ENCODE measurements at regions not wholly inside any gene's neighbourhood (a gene's known extent, or its start where the extent isn't known, plus 50 kb on each side); places are given as distances from the start of the nearest gene placed in this dataset.

GRCh38 chr7:17178545-17178944 is 119.9 kb upstream of the AHR start:
- Histone ChIP-seq H3K9ac (ENCODE audit: control insufficient read depth, extremely low read depth, insufficient read depth, low read length) (no peak overlapping the region), H3K4me1 (ENCODE audit: control insufficient read depth, extremely low read depth, insufficient read depth, low read length) (no peaks in the 10 kb centered on the region), H3K79me2 (ENCODE audit: control insufficient read depth, insufficient read depth, low read length) (no peaks in the 10 kb centered on the region), H3K27me3 (ENCODE audit: control insufficient read depth, extremely low read depth, insufficient read depth, low read length) (no peaks in the 10 kb centered on the region), H2AFZ (ENCODE audit: control insufficient read depth, low read length) (no peak overlapping the region), H3K27ac (ENCODE audit: control insufficient read depth, insufficient read depth, low read length) (no peak overlapping the region), H4K20me1 (ENCODE audit: control insufficient read depth, extremely low read depth, insufficient read depth, low read length) (no peaks in the 10 kb centered on the region), H3K4me3 (ENCODE audit: control insufficient read depth in 2 of 3, extremely low read depth in 1 of 3, insufficient read depth in 2 of 3, low read depth in 1 of 3, low read length in 3 of 3) (no peak overlapping the region), H3K36me3 (ENCODE audit: control insufficient read depth in 2 of 2, extremely low read depth in 1 of 2, insufficient read depth in 2 of 2, low read length in 2 of 2) (no peaks in the 10 kb centered on the region), H3K9me1 (ENCODE audit: control insufficient read depth, extremely low read depth, insufficient read depth, low read length) (no peaks in the 10 kb centered on the region), H3K4me2 (ENCODE audit: control insufficient read depth, extremely low read depth, insufficient read depth, low read depth, low read length) (no peak overlapping the region), H3K9me3 (ENCODE audit: control insufficient read depth, low read depth, low read length) (no peaks in the 10 kb centered on the region)
- dilution Hi-C loops (cut with MboI; ENCODE audit: extremely low pct_ligation_motif_present, low sequenced_read_pairs) = no loop called here
- TF ChIP-seq EZH2 (IDR thresholded peaks at IDR 0.05; ENCODE audit: low read length) = no peak
- TF ChIP-seq CTCF (optimal IDR thresholded peaks at IDR 0.05 in 1 of 3, IDR thresholded peaks at IDR 0.05 in 1 of 3, conservative IDR thresholded peaks at IDR 0.05 in 1 of 3; ENCODE audit: extremely low read depth in 1 of 3, insufficient read depth in 2 of 3, low read length in 3 of 3) = no peak
- DNase-seq (ENCODE audit: low read depth, low spot score) (no peak), FAIRE-seq (no peak)

GRCh38 chr7:17181482-17181881 is 117.0 kb upstream of the AHR start:
- no peak for TF ChIP-seq EZH2 (IDR thresholded peaks at IDR 0.05; ENCODE audit: low read length)
- TF ChIP-seq CTCF (optimal IDR thresholded peaks at IDR 0.05 in 1 of 3, IDR thresholded peaks at IDR 0.05 in 1 of 3, conservative IDR thresholded peaks at IDR 0.05 in 1 of 3; ENCODE audit: extremely low read depth in 1 of 3, insufficient read depth in 2 of 3, low read length in 3 of 3) = peak in 1 of 3 experiments; percentile 28

More at GRCh38 chr7:17181482-17181881, 117.0 kb upstream of the AHR start:
- no peaks in the 10 kb centered on the region for H3K9me3 ChIP-seq (ENCODE audit: control insufficient read depth, low read depth, low read length)
- no peak overlapping the region for H3K4me3 ChIP-seq (ENCODE audit: control insufficient read depth in 2 of 3, extremely low read depth in 1 of 3, insufficient read depth in 2 of 3, low read depth in 1 of 3, low read length in 3 of 3)
- H4K20me1 ChIP-seq (ENCODE audit: control insufficient read depth, extremely low read depth, insufficient read depth, low read length) = no peaks in the 10 kb centered on the region
- FAIRE-seq = no peak
- H3K27ac ChIP-seq (ENCODE audit: control insufficient read depth, insufficient read depth, low read length) = no peak overlapping the region
- DNase-seq (ENCODE audit: low read depth, low spot score) = no peak
- no peaks in the 10 kb centered on the region for H3K79me2 ChIP-seq (ENCODE audit: control insufficient read depth, insufficient read depth, low read length)
- dilution Hi-C loops (cut with MboI; ENCODE audit: extremely low pct_ligation_motif_present, low sequenced_read_pairs) = no loop called here
- no peaks in the 10 kb centered on the region for H3K36me3 ChIP-seq (ENCODE audit: control insufficient read depth in 2 of 2, extremely low read depth in 1 of 2, insufficient read depth in 2 of 2, low read length in 2 of 2)
- H2AFZ ChIP-seq (ENCODE audit: control insufficient read depth, low read length) = no peak overlapping the region
- H3K9ac ChIP-seq (ENCODE audit: control insufficient read depth, extremely low read depth, insufficient read depth, low read length) = no peak overlapping the region
- H3K27me3 ChIP-seq (ENCODE audit: control insufficient read depth, extremely low read depth, insufficient read depth, low read length) = no peaks in the 10 kb centered on the region
- H3K4me1 ChIP-seq (ENCODE audit: control insufficient read depth, extremely low read depth, insufficient read depth, low read length) = no peaks in the 10 kb centered on the region
- H3K9me1 ChIP-seq (ENCODE audit: control insufficient read depth, extremely low read depth, insufficient read depth, low read length) = no peaks in the 10 kb centered on the region
- no peak overlapping the region for H3K4me2 ChIP-seq (ENCODE audit: control insufficient read depth, extremely low read depth, insufficient read depth, low read depth, low read length)

All from keratinocyte (primary cell).